ENCODE measurements at regions not wholly inside any gene's neighbourhood (a gene's known extent, or its start where the extent isn't known, plus 50 kb on each side); places are given as distances from the start of the nearest gene placed in this dataset.
"Not testable (repeated sequence)": the region's sequence is repeated elsewhere in the genome, so short reads cannot be mapped to it uniquely, and the experiment has no call there.

DNA sequence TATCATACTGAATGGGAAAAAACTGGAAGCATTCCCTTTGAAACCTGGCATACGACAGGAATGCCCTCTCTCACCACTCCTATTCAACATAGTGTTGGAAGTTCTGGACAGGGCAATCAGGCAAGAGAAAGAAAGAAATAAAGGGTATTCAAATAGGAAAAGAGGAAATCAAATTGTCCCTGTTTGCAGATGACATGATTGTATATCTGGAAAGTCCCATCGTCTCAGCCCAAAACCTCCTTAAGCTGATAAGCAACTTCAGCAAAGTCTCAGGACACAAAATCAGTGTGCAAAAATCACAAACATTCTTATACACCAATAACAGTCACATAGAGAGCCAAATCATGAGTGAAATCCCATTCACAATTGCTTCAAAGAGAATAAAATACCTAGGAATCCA, 171.9 kb upstream of the CDKN2B start:
- TF ChIP-seq, protein P1, sequence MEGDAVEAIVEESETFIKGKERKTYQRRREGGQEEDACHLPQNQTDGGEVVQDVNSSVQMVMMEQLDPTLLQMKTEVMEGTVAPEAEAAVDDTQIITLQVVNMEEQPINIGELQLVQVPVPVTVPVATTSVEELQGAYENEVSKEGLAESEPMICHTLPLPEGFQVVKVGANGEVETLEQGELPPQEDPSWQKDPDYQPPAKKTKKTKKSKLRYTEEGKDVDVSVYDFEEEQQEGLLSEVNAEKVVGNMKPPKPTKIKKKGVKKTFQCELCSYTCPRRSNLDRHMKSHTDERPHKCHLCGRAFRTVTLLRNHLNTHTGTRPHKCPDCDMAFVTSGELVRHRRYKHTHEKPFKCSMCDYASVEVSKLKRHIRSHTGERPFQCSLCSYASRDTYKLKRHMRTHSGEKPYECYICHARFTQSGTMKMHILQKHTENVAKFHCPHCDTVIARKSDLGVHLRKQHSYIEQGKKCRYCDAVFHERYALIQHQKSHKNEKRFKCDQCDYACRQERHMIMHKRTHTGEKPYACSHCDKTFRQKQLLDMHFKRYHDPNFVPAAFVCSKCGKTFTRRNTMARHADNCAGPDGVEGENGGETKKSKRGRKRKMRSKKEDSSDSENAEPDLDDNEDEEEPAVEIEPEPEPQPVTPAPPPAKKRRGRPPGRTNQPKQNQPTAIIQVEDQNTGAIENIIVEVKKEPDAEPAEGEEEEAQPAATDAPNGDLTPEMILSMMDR (IDR thresholded peaks at IDR 0.05) = not testable (repeated sequence)
- TF ChIP-seq POLR2A (IDR thresholded peaks at IDR 0.05) = not testable (repeated sequence)

Data from testis (tissue), 2 donors.